A549 (cell line): ENCODE measurements at regions not wholly inside any gene's neighbourhood (a gene's known extent, or its start where the extent isn't known, plus 50 kb on each side); places are given as distances from the start of the nearest gene placed in this dataset.

Experiments used
- CBX2 ChIP-seq: fragments of 200-600 bp; sonication (generic); IDR thresholded peaks from 2 replicates; pipeline ENCODE4 v1.6.1; 2016; ENCODE audit warnings: low read depth, mild to moderate bottlenecking, borderline replicate concordance
- CHD4 ChIP-seq: fragments of 200-600 bp; sonication (generic); IDR thresholded peaks from 2 replicates; pipeline ENCODE4 v1.6.1; 2016; ENCODE audit warnings: antibody characterized with exemption, mild to moderate bottlenecking, borderline replicate concordance
- CTCF ChIP-seq: fragments of >200 bp; sonication (Bioruptor Twin); formaldehyde crosslinking; IDR thresholded peaks from 3 replicates; pipeline ENCODE4 v1.5.1; 2016
- ELK1 ChIP-seq: fragments of 150-350 bp; IDR thresholded peaks from 2 replicates; pipeline ENCODE4 v1.6.1; 2014; ENCODE audit warnings: low read depth, mild to moderate bottlenecking, low read length
- FOSL2 ChIP-seq, 2 experiments: fragments of 450-650 bp in 1 of 2; fragments of >200 bp in 1 of 2; sonication (Bioruptor Twin) in 1 of 2; formaldehyde crosslinking; IDR thresholded peaks; 2 replicates each; pipeline versions ENCODE4 v1.5.0 to v1.6.1; 2016 to 2020; ENCODE audit warnings: mild to moderate bottlenecking in 1 of 2, moderate library complexity in 1 of 2
- MAZ ChIP-seq: fragments of 150-350 bp; IDR thresholded peaks from 2 replicates; pipeline ENCODE4 v1.6.1; 2014; ENCODE audit warnings: antibody characterized with exemption, low read depth, low read length, borderline replicate concordance
- MYC ChIP-seq: IDR thresholded peaks from 2 replicates; pipeline ENCODE4 v1.6.1; 2012; ENCODE audit warnings: mild to moderate bottlenecking, inconsistent platforms, low read length, improper control_type of control experiment, borderline replicate concordance
- POLR2A ChIP-seq: IDR thresholded peaks from 2 replicates; pipeline ENCODE4 v1.6.1; 2012; ENCODE audit warnings: mild to moderate bottlenecking, low read length
- RFX5 ChIP-seq: fragments of 450-650 bp; IDR thresholded peaks from 2 replicates; pipeline ENCODE4 v1.7.1; 2014; ENCODE audit warnings: antibody characterized with exemption, mild to moderate bottlenecking, moderate library complexity
- SMC3 ChIP-seq: fragments of >200 bp; sonication (Bioruptor Twin); formaldehyde crosslinking; IDR thresholded peaks from 3 replicates; pipeline ENCODE4 v1.6.1; 2018; ENCODE audit warnings: inconsistent platforms
- TF ChIP-seq, protein P1 (sequence below): IDR thresholded peaks from 2 replicates; pipeline ENCODE4 v1.6.1; 2012

GRCh38 chr4:122252584-122252983 is 100.5 kb downstream of the BLTP1 start:
- TF ChIP-seq CTCF (no peak), RFX5 (no peak), CHD4 (no peak), CBX2 (no peak), MYC (no peak), SMC3 (no peak), MAZ (no peak), POLR2A (no peak), ELK1 (no peak), FOSL2 (IDR thresholded peaks at IDR 0.05) (no peak), FOSL2 (CRISPR knock-in tag; IDR thresholded peaks at IDR 0.05) (no peak)
- TF ChIP-seq, protein P1, sequence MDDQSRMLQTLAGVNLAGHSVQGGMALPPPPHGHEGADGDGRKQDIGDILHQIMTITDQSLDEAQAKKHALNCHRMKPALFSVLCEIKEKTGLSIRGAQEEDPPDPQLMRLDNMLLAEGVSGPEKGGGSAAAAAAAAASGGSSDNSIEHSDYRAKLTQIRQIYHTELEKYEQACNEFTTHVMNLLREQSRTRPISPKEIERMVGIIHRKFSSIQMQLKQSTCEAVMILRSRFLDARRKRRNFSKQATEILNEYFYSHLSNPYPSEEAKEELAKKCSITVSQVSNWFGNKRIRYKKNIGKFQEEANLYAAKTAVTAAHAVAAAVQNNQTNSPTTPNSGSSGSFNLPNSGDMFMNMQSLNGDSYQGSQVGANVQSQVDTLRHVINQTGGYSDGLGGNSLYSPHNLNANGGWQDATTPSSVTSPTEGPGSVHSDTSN, result no peak
